ENCODE measurements at regions not wholly inside any gene's neighbourhood (a gene's known extent, or its start where the extent isn't known, plus 50 kb on each side); places are given as distances from the start of the nearest gene placed in this dataset.

GRCh38 chr9:86997951-86998350, 50.6 kb upstream of the GAS1 start:
- TF ChIP-seq POLR2A (IDR thresholded peaks at IDR 0.05) (no peak), POLR2AphosphoS5 (IDR thresholded peaks at IDR 0.05) (no peak)
- TF ChIP-seq, protein P1, sequence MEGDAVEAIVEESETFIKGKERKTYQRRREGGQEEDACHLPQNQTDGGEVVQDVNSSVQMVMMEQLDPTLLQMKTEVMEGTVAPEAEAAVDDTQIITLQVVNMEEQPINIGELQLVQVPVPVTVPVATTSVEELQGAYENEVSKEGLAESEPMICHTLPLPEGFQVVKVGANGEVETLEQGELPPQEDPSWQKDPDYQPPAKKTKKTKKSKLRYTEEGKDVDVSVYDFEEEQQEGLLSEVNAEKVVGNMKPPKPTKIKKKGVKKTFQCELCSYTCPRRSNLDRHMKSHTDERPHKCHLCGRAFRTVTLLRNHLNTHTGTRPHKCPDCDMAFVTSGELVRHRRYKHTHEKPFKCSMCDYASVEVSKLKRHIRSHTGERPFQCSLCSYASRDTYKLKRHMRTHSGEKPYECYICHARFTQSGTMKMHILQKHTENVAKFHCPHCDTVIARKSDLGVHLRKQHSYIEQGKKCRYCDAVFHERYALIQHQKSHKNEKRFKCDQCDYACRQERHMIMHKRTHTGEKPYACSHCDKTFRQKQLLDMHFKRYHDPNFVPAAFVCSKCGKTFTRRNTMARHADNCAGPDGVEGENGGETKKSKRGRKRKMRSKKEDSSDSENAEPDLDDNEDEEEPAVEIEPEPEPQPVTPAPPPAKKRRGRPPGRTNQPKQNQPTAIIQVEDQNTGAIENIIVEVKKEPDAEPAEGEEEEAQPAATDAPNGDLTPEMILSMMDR (IDR thresholded peaks at IDR 0.05): no peak

Data from stomach (tissue), 4 donors.